Mesendoderm (in vitro differentiated cells): ENCODE measurements at regions not wholly inside any gene's neighbourhood (a gene's known extent, or its start where the extent isn't known, plus 50 kb on each side); places are given as distances from the start of the nearest gene placed in this dataset.

Source experiments
- DNase-seq: peaks from one replicate; pipeline ENCODE4 v3.0.0; 2013
- H2AK5ac ChIP-seq: 2 replicates; pipeline ENCODE4 v1.6.1; 2013; ENCODE audit warnings: low read length, inconsistent platforms
- H2BK120ac ChIP-seq: 2 replicates; pipeline ENCODE4 v1.6.1; 2013; ENCODE audit warnings: low read depth, mild to moderate bottlenecking, low read length, moderate library complexity, mixed read lengths
- H2BK15ac ChIP-seq: replicated peaks from 2 replicates; pipeline ENCODE4 v1.6.1; 2013; ENCODE audit warnings: low read depth, mild to moderate bottlenecking, moderate library complexity
- H2BK5ac ChIP-seq: 2 replicates; pipeline ENCODE4 v1.6.1; 2013; ENCODE audit warnings: low read length, inconsistent platforms
- H3K18ac ChIP-seq: 2 replicates; pipeline ENCODE4 v1.6.1; 2013; ENCODE audit warnings: mild to moderate bottlenecking, low read length, mixed read lengths
- H3K23ac ChIP-seq: one replicate; pipeline ENCODE4 v1.6.1; 2013; ENCODE audit warnings: low read length
- H3K27ac ChIP-seq: 2 replicates; pipeline ENCODE4 v1.5.1; 2013; ENCODE audit warnings: low read depth, mild to moderate bottlenecking, inconsistent platforms, low read length, moderate library complexity
- H3K27me3 ChIP-seq: 2 replicates; pipeline ENCODE4 v1.6.1; 2013; ENCODE audit warnings: low read length, control low read depth, mild to moderate bottlenecking, inconsistent platforms; ENCODE audit not compliant: insufficient read depth, poor library complexity
- H3K36me3 ChIP-seq: 2 replicates; pipeline ENCODE4 v1.6.1; 2013; ENCODE audit warnings: low read length, inconsistent platforms; ENCODE audit not compliant: control insufficient read depth, insufficient read depth
- H3K4ac ChIP-seq: one replicate; pipeline ENCODE4 v1.6.1; 2013; ENCODE audit warnings: low read depth, mild to moderate bottlenecking, low read length, moderate library complexity
- H3K4me1 ChIP-seq: 2 replicates; pipeline ENCODE4 v1.6.1; 2013; ENCODE audit warnings: low read depth, low read length, inconsistent platforms; ENCODE audit not compliant: control insufficient read depth
- H3K4me2 ChIP-seq: 2 replicates; pipeline ENCODE4 v1.6.1; 2013; ENCODE audit warnings: low read length
- H3K4me3 ChIP-seq: 2 replicates; pipeline ENCODE4 v1.5.1; 2013; ENCODE audit warnings: mild to moderate bottlenecking, low read length
- H3K56ac ChIP-seq: one replicate; pipeline ENCODE4 v1.6.1; 2013; ENCODE audit warnings: low read length
- H3K79me1 ChIP-seq: 2 replicates; pipeline ENCODE4 v1.6.1; 2013; ENCODE audit warnings: low read length, inconsistent platforms
- H3K79me2 ChIP-seq: 2 replicates; pipeline ENCODE4 v1.6.1; 2013; ENCODE audit warnings: mild to moderate bottlenecking, low read length; ENCODE audit not compliant: control insufficient read depth, insufficient read depth
- H3K9ac ChIP-seq: 2 replicates; pipeline ENCODE4 v1.6.1; 2013; ENCODE audit warnings: low read length, inconsistent platforms
- H4K5ac ChIP-seq: one replicate; pipeline ENCODE4 v1.6.1; 2013; ENCODE audit warnings: low read length
- H4K8ac ChIP-seq: one replicate; pipeline ENCODE4 v1.6.1; 2013; ENCODE audit warnings: low read depth, mild to moderate bottlenecking, control low read depth, low read length, moderate library complexity
- WGBS: extraction: QIAGEN DNeasy Blood & Tissue Kit; methylation state at CpG from one replicate; pipeline ENCODE4 v1.1.7; 2013; ENCODE audit warnings: low lambda C conversion rate, missing lambda C conversion rate; ENCODE audit not compliant: insufficient coverage; ENCODE audit errors: extremely low coverage; 5-methylcytosine and 5-hydroxymethylcytosine counted together

DNA sequence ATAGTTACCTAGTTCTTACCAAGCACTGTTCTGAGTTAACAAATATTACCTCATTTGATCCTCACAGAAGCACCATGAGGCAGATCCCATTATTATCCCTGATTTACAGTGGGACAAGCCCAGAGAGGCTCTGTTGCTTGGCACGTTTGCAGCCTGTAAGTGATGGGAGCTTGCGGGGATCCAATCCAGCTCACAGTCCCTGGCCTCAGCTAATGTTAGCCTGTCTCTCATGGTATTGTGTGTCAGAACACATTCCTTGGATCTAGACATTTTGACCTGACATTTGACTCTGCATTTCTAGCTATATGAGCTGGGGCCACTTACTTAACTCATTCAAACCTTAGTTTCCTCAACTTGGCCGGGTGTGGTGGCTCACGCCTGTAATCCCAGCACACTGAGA is 246.9 kb upstream of the LRTM1 start:
- no peak overlapping the region for H3K4me2 ChIP-seq
- H3K4me1 ChIP-seq: no peaks in the 10 kb centered on the region
- H3K4ac ChIP-seq: no peak overlapping the region
- H2BK15ac ChIP-seq: no peak overlapping the region
- H3K36me3 ChIP-seq: no peaks in the 10 kb centered on the region
- H3K18ac ChIP-seq: no peak overlapping the region
- H4K5ac ChIP-seq: no peak overlapping the region
- DNase-seq: no peak
- no peak overlapping the region for H2BK120ac ChIP-seq
- no peaks in the 10 kb centered on the region for H3K27me3 ChIP-seq
- H3K9ac ChIP-seq: no peak overlapping the region
- no peak overlapping the region for H2BK5ac ChIP-seq
- H3K79me2 ChIP-seq: no peaks in the 10 kb centered on the region
- H3K79me1 ChIP-seq: no peaks in the 10 kb centered on the region
- no CpG with 5 or more reads among the region's 4 CpGs for WGBS
- H2AK5ac ChIP-seq: no peak overlapping the region
- H3K56ac ChIP-seq: no peak overlapping the region
- no peak overlapping the region for H3K4me3 ChIP-seq
- H4K8ac ChIP-seq: no peak overlapping the region
- H3K23ac ChIP-seq: no peak overlapping the region
- no peak overlapping the region for H3K27ac ChIP-seq

DNA sequence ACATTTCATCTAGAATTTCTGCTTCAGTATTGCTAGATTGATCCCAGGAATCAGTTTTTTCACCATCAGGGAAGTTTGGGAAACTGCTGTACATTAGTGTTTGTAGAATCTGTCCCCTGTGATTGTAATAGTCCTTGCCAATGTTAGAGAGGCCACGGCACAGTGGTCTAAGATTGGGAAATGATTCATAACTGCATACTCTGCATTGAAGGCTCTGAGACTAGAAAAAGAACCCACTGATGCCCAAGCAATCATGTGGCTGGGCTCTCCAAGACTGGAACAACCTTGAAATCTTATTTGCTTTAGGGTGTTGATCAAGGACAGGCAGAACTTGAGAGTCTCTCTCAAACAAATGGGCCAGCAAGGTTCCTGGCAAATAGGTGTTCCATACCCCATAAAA is 245.6 kb upstream of the LRTM1 start:
- WGBS: no CpG with 5 or more reads among the region's 1 CpG
- Histone ChIP-seq H2AK5ac (no peak overlapping the region), H3K23ac (no peak overlapping the region), H3K36me3 (no peaks in the 10 kb centered on the region), H4K8ac (no peak overlapping the region), H2BK5ac (no peak overlapping the region), H3K56ac (no peak overlapping the region), H3K4me2 (no peak overlapping the region), H3K27me3 (no peaks in the 10 kb centered on the region), H3K79me1 (no peaks in the 10 kb centered on the region), H3K4ac (no peak overlapping the region), H2BK120ac (no peak overlapping the region), H3K18ac (no peak overlapping the region), H3K27ac (no peak overlapping the region), H3K4me3 (no peak overlapping the region), H2BK15ac (no peak overlapping the region), H4K5ac (no peak overlapping the region), H3K4me1 (no peaks in the 10 kb centered on the region), H3K79me2 (no peaks in the 10 kb centered on the region), H3K9ac (no peak overlapping the region)
- DNase-seq: no peak

DNA sequence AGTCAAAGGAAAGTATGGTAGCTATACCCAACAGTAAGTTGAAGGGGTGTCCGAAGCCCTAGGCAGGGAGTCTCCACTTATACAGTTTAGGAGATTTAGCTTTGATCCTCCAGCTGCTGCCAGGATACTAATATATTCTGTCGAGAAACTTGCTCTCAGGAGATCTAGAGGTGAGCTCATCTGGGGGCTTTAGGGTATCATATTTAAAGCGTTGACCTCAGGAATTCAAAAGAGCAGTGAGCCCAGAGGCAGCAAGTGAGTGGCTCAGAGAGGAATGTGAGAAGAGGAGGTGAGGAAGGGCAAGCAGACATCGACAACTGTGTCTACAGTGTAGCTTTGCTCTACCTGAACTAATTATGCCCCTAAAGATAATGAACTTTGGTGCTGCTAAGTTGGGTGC is 245.1 kb upstream of the LRTM1 start:
- Histone ChIP-seq H3K79me1 (no peaks in the 10 kb centered on the region), H3K4me2 (no peak overlapping the region), H3K79me2 (no peaks in the 10 kb centered on the region), H3K27me3 (no peaks in the 10 kb centered on the region), H4K8ac (no peak overlapping the region), H2AK5ac (no peak overlapping the region), H3K18ac (no peak overlapping the region), H3K27ac (no peak overlapping the region), H2BK5ac (no peak overlapping the region), H3K4ac (no peak overlapping the region), H3K36me3 (no peaks in the 10 kb centered on the region), H3K23ac (no peak overlapping the region), H4K5ac (no peak overlapping the region), H3K9ac (no peak overlapping the region), H2BK15ac (no peak overlapping the region), H3K4me1 (no peaks in the 10 kb centered on the region), H3K56ac (no peak overlapping the region), H2BK120ac (no peak overlapping the region), H3K4me3 (no peak overlapping the region)
- DNase-seq: no peak
- WGBS: no CpG with 5 or more reads among the region's 4 CpGs

DNA sequence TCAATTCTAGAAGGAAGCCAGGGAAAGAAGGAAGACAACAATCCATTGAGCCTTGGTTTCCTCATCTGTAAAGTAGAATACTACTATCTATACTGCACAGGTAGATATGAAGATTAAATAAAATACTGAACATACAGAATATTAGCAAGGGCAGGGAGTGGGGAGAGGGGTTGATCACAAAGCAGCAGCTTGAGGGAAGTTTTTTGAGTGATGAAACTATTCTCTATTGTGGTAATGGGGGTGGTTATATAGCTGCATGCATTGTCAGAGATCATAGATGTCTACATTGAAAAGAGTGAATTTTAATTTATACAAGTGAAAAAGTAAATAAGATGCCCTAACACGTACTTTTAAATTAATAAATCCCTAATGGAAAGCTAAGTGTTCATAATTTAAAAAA is 242.6 kb upstream of the LRTM1 start:
- Histone ChIP-seq H3K36me3 (no peaks in the 10 kb centered on the region), H3K9ac (no peak overlapping the region), H3K27ac (no peak overlapping the region), H2BK5ac (no peak overlapping the region), H3K4me1 (no peaks in the 10 kb centered on the region), H3K4me2 (no peak overlapping the region), H3K79me2 (no peaks in the 10 kb centered on the region), H3K23ac (no peak overlapping the region), H3K79me1 (no peaks in the 10 kb centered on the region), H4K5ac (no peak overlapping the region), H4K8ac (no peak overlapping the region), H2BK120ac (no peak overlapping the region), H3K27me3 (no peaks in the 10 kb centered on the region), H3K56ac (no peak overlapping the region), H3K4ac (no peak overlapping the region), H2AK5ac (no peak overlapping the region), H3K4me3 (no peak overlapping the region), H3K18ac (no peak overlapping the region), H2BK15ac (no peak overlapping the region)
- no peak for DNase-seq
- no CpG with 5 or more reads among the region's 1 CpG for WGBS

DNA sequence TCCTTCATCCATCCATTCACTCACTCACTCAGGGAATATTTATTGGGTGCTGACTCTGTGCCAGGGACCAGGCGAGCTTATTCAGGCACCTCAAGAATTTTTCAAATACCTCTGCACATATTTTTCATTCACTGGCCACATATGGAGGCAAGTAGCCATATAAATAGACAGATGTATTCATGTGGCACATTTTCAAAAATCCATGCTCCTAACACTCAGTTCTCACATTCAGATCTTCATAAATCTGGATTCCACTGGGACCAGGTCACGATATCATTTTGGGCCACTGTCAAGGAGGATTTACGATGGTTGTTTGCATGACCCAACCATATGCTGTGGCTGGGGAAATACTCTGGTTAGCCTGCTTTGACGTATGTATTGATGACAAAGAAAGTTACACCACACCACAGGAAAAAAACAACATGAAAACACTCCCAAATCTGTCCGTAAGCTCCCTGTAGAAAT is 241.8 kb upstream of the LRTM1 start:
- no peaks in the 10 kb centered on the region for H3K27me3 ChIP-seq
- H3K79me1 ChIP-seq: no peaks in the 10 kb centered on the region
- no peak for DNase-seq
- no peaks in the 10 kb centered on the region for H3K79me2 ChIP-seq
- H4K8ac ChIP-seq: no peak overlapping the region
- no peak overlapping the region for H2AK5ac ChIP-seq
- no CpG with 5 or more reads among the region's 5 CpGs for WGBS
- no peak overlapping the region for H3K4ac ChIP-seq
- no peak overlapping the region for H3K18ac ChIP-seq
- H2BK120ac ChIP-seq: no peak overlapping the region
- H3K4me3 ChIP-seq: no peak overlapping the region
- H3K23ac ChIP-seq: no peak overlapping the region
- no peak overlapping the region for H3K9ac ChIP-seq
- no peaks in the 10 kb centered on the region for H3K36me3 ChIP-seq
- H3K4me1 ChIP-seq: no peaks in the 10 kb centered on the region
- no peak overlapping the region for H3K4me2 ChIP-seq
- no peak overlapping the region for H4K5ac ChIP-seq
- H3K27ac ChIP-seq: no peak overlapping the region
- no peak overlapping the region for H2BK15ac ChIP-seq
- no peak overlapping the region for H2BK5ac ChIP-seq
- H3K56ac ChIP-seq: no peak overlapping the region

DNA sequence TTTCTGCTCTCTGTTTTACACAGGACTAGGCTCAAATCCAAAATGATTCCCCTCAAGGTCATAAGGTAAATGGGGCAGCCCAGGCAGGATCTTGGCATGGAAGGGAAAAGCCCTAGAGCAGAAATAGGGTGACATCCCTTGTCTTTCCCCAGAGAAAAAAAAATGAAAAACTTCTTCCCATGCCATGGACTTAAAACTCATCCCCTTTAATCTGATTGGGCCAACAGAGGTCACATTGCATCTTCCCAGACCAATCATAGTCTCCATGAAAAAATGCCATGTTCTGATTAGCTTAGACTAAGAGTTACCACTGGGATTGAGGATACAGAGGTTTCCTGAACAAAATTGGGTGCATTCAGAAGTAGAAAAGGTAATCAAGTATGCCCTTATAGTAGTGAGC is 241.3 kb upstream of the LRTM1 start:
- H4K8ac ChIP-seq: no peak overlapping the region
- H3K18ac ChIP-seq: no peak overlapping the region
- no peak overlapping the region for H2AK5ac ChIP-seq
- H2BK5ac ChIP-seq: no peak overlapping the region
- no peaks in the 10 kb centered on the region for H3K4me1 ChIP-seq
- H3K56ac ChIP-seq: no peak overlapping the region
- no peak overlapping the region for H2BK15ac ChIP-seq
- H2BK120ac ChIP-seq: no peak overlapping the region
- H3K4ac ChIP-seq: no peak overlapping the region
- no peak overlapping the region for H3K27ac ChIP-seq
- H3K27me3 ChIP-seq: no peaks in the 10 kb centered on the region
- no peak overlapping the region for H4K5ac ChIP-seq
- DNase-seq: no peak
- H3K79me2 ChIP-seq: no peaks in the 10 kb centered on the region
- no peak overlapping the region for H3K9ac ChIP-seq
- H3K4me3 ChIP-seq: no peak overlapping the region
- H3K79me1 ChIP-seq: no peaks in the 10 kb centered on the region
- no peaks in the 10 kb centered on the region for H3K36me3 ChIP-seq
- no peak overlapping the region for H3K4me2 ChIP-seq
- no peak overlapping the region for H3K23ac ChIP-seq
